ENCODE measurements at regions not wholly inside any gene's neighbourhood (a gene's known extent, or its start where the extent isn't known, plus 50 kb on each side); places are given as distances from the start of the nearest gene placed in this dataset.

DNA sequence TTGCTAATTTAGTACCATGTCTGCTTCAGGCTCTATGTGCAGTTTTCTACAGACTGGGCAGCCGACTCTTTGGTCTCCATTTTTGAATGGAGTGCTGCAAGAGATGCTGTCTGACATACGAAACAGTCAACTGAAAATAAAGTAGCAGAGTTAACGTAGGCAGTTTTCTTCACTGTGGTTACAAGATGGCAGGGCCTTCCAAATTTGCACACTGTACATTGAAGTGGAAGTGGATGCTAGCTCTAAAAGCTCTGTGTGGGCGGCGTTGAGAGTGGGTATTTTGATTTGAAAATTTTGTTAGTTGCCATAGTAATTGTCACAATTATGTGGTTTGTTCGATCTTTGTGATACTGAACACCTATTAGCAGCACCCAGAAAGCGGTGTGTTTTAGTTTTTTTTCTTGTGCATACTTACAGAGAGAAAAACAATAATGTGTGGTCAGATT, 154.9 kb upstream of the ATP2B1 start:
- TF ChIP-seq, protein P1, sequence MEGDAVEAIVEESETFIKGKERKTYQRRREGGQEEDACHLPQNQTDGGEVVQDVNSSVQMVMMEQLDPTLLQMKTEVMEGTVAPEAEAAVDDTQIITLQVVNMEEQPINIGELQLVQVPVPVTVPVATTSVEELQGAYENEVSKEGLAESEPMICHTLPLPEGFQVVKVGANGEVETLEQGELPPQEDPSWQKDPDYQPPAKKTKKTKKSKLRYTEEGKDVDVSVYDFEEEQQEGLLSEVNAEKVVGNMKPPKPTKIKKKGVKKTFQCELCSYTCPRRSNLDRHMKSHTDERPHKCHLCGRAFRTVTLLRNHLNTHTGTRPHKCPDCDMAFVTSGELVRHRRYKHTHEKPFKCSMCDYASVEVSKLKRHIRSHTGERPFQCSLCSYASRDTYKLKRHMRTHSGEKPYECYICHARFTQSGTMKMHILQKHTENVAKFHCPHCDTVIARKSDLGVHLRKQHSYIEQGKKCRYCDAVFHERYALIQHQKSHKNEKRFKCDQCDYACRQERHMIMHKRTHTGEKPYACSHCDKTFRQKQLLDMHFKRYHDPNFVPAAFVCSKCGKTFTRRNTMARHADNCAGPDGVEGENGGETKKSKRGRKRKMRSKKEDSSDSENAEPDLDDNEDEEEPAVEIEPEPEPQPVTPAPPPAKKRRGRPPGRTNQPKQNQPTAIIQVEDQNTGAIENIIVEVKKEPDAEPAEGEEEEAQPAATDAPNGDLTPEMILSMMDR (IDR thresholded peaks at IDR 0.05; ENCODE audit: low read depth, low read length), result no peak
- no peak for TF ChIP-seq EZH2phosphoT487 (IDR thresholded peaks at IDR 0.05; ENCODE audit: low read depth)
